Muscle layer of duodenum (tissue), 2 donors: ENCODE measurements at regions not wholly inside any gene's neighbourhood (a gene's known extent, or its start where the extent isn't known, plus 50 kb on each side); places are given as distances from the start of the nearest gene placed in this dataset.

ENCODE experiments used
- H3K27ac ChIP-seq: one replicate; pipeline ENCODE4 v1.7.0; 2013; ENCODE audit warnings: mild to moderate bottlenecking, low read length
- H3K27me3 ChIP-seq: one replicate; pipeline ENCODE4 v1.7.0; 2013; ENCODE audit warnings: low read depth, mild to moderate bottlenecking, control low read depth, low read length
- H3K36me3 ChIP-seq, 2 donors: one replicate each; pipeline ENCODE4 v1.7.0; 2013; ENCODE audit warnings: low read length in 2 of 2, control low read depth in 1 of 2, mild to moderate bottlenecking in 1 of 2; ENCODE audit not compliant: insufficient read depth in 2 of 2, control insufficient read depth in 1 of 2
- H3K4me1 ChIP-seq, 2 donors: one replicate each; pipeline ENCODE4 v1.7.0; 2013; ENCODE audit warnings: low read length in 2 of 2, mild to moderate bottlenecking in 2 of 2, control low read depth in 1 of 2, moderate library complexity in 1 of 2; ENCODE audit not compliant: insufficient read depth in 2 of 2, control insufficient read depth in 1 of 2
- H3K4me3 ChIP-seq, 2 donors: one replicate each; pipeline ENCODE4 v1.7.0; 2013; ENCODE audit warnings: low read length in 2 of 2, low read depth in 1 of 2, mild to moderate bottlenecking in 1 of 2
- H3K9me3 ChIP-seq, 2 donors: one replicate each; pipeline ENCODE4 v1.7.0; 2013; ENCODE audit warnings: low read length in 2 of 2, control low read depth in 1 of 2, mild to moderate bottlenecking in 1 of 2; ENCODE audit not compliant: control insufficient read depth in 1 of 2
- donor health status: healthy.

- Histone ChIP-seq H3K36me3 (no peaks in the 10 kb centered on the region), H3K4me1 (no peaks in the 10 kb centered on the region), H3K27ac (no peak overlapping the region), H3K27me3 (no peaks in the 10 kb centered on the region), H3K4me3 (no peak overlapping the region), H3K9me3 (no peaks in the 10 kb centered on the region)
Measured at GRCh38 chr4:22897520-22898108, 204.9 kb downstream of the GBA3 start.

- H3K27ac ChIP-seq = no peak overlapping the region
- H3K36me3 ChIP-seq = no peaks in the 10 kb centered on the region
- H3K4me3 ChIP-seq = no peak overlapping the region
- no peaks in the 10 kb centered on the region for H3K27me3 ChIP-seq
- H3K4me1 ChIP-seq = no peaks in the 10 kb centered on the region
- H3K9me3 ChIP-seq = no peaks in the 10 kb centered on the region
Measured at GRCh38 chr4:22895482-22895881, 202.7 kb downstream of the GBA3 start.

GRCh38 chr4:22884157-22884556, 191.4 kb downstream of the GBA3 start:
- Histone ChIP-seq H3K27me3 (no peaks in the 10 kb centered on the region), H3K36me3 (no peaks in the 10 kb centered on the region), H3K27ac (no peak overlapping the region), H3K4me3 (no peak overlapping the region), H3K9me3 (peaks cover 0 to 9% of the 10 kb centered on the region in 2 donors), H3K4me1 (no peaks in the 10 kb centered on the region)

GRCh38 chr4:22881411-22881810, 188.7 kb downstream of the GBA3 start:
- Histone ChIP-seq H3K4me3 (no peak overlapping the region), H3K27ac (no peak overlapping the region), H3K9me3 (peaks cover 0 to 9% of the 10 kb centered on the region in 2 donors), H3K27me3 (no peaks in the 10 kb centered on the region), H3K4me1 (no peaks in the 10 kb centered on the region), H3K36me3 (no peaks in the 10 kb centered on the region)

- Histone ChIP-seq H3K27ac (no peak overlapping the region), H3K36me3 (no peaks in the 10 kb centered on the region), H3K27me3 (no peaks in the 10 kb centered on the region), H3K4me3 (no peak overlapping the region), H3K4me1 (no peaks in the 10 kb centered on the region), H3K9me3 (peaks cover 0 to 5% of the 10 kb centered on the region in 2 donors)
Measured at GRCh38 chr4:22877486-22878052, 184.8 kb downstream of the GBA3 start.

GRCh38 chr4:22876270-22876669, 183.5 kb downstream of the GBA3 start:
- Histone ChIP-seq H3K9me3 (peaks cover 0 to 5% of the 10 kb centered on the region in 2 donors), H3K36me3 (no peaks in the 10 kb centered on the region), H3K27me3 (no peaks in the 10 kb centered on the region), H3K27ac (no peak overlapping the region), H3K4me3 (no peak overlapping the region), H3K4me1 (no peaks in the 10 kb centered on the region)

- Histone ChIP-seq H3K4me3 (no peak overlapping the region), H3K4me1 (no peaks in the 10 kb centered on the region), H3K27me3 (no peaks in the 10 kb centered on the region), H3K9me3 (peaks cover 0 to 5% of the 10 kb centered on the region in 2 donors), H3K36me3 (no peaks in the 10 kb centered on the region), H3K27ac (no peak overlapping the region)
Measured at GRCh38 chr4:22875587-22876257, 183.0 kb downstream of the GBA3 start.

GRCh38 chr4:22874334-22874912, 181.7 kb downstream of the GBA3 start:
- Histone ChIP-seq H3K36me3 (no peaks in the 10 kb centered on the region), H3K9me3 (peaks cover 0 to 5% of the 10 kb centered on the region in 2 donors), H3K27me3 (no peaks in the 10 kb centered on the region), H3K4me1 (no peaks in the 10 kb centered on the region), H3K27ac (no peak overlapping the region), H3K4me3 (no peak overlapping the region)

GRCh38 chr4:22873899-22874298, 181.2 kb downstream of the GBA3 start:
- H3K27ac ChIP-seq = no peak overlapping the region
- H3K27me3 ChIP-seq = no peaks in the 10 kb centered on the region
- H3K4me3 ChIP-seq = no peak overlapping the region
- H3K9me3 ChIP-seq = peaks cover 0 to 5% of the 10 kb centered on the region in 2 donors
- no peaks in the 10 kb centered on the region for H3K36me3 ChIP-seq
- no peaks in the 10 kb centered on the region for H3K4me1 ChIP-seq

GRCh38 chr4:22870847-22871449, 178.2 kb downstream of the GBA3 start:
- H3K27ac ChIP-seq = no peak overlapping the region
- no peak overlapping the region for H3K4me3 ChIP-seq
- H3K36me3 ChIP-seq = no peaks in the 10 kb centered on the region

GRCh38 chr4:22869235-22869634, 176.5 kb downstream of the GBA3 start:
- H3K36me3 ChIP-seq = no peaks in the 10 kb centered on the region
- peaks cover 0 to 5% of the 10 kb centered on the region in 2 donors for H3K9me3 ChIP-seq
- no peaks in the 10 kb centered on the region for H3K27me3 ChIP-seq
- H3K27ac ChIP-seq = no peak overlapping the region
- H3K4me1 ChIP-seq = no peaks in the 10 kb centered on the region
- no peak overlapping the region for H3K4me3 ChIP-seq

More at GRCh38 chr4:22870847-22871449, 178.2 kb downstream of the GBA3 start:
- peaks cover 0 to 5% of the 10 kb centered on the region in 2 donors for H3K9me3 ChIP-seq
- H3K4me1 ChIP-seq = no peaks in the 10 kb centered on the region
- H3K27me3 ChIP-seq = no peaks in the 10 kb centered on the region
